ENCODE measurements at regions not wholly inside any gene's neighbourhood (a gene's known extent, or its start where the extent isn't known, plus 50 kb on each side); places are given as distances from the start of the nearest gene placed in this dataset. TPM values are rescaled to one million over a fixed set of nuclear protein-coding genes. Genes with fewer than 3 reads are reported as not detected.

Small RNA genes in the stretch of these regions (microRNA-seq; reads per million reads assigned to microRNA genes)
- gene MIR1268A (ENCODE audit: borderline microRNAs expressed, borderline number of aligned reads, borderline replicate concordance) = not detected
